Ovary (tissue), 3 donors: ENCODE measurements at regions not wholly inside any gene's neighbourhood (a gene's known extent, or its start where the extent isn't known, plus 50 kb on each side); places are given as distances from the start of the nearest gene placed in this dataset.

ENCODE experiments used
- CTCF ChIP-seq, 3 donors: fragments of 450-650 bp in 2 of 3; fragments of 200-600 bp in 1 of 3; IDR thresholded peaks; one replicate each; pipeline versions ENCODE4 v1.5.1 to v1.8.0; 2016 to 2022; ENCODE audit warnings: antibody characterized with exemption in 3 of 3, mild to moderate bottlenecking in 1 of 3
- POLR2A ChIP-seq: fragments of 450-650 bp; IDR thresholded peaks from one replicate; pipeline ENCODE4 v1.6.1; 2017; ENCODE audit warnings: antibody characterized with exemption, mild to moderate bottlenecking, moderate library complexity
- donor health status: DM: no; HTN: no; CAD: no.

- TF ChIP-seq CTCF (IDR thresholded peaks at IDR 0.05) (no peak), POLR2A (no peak)
Measured at GRCh38 chr4:169906104-169906503, 120.1 kb downstream of the MFAP3L start.
